ENCODE measurements at regions not wholly inside any gene's neighbourhood (a gene's known extent, or its start where the extent isn't known, plus 50 kb on each side); places are given as distances from the start of the nearest gene placed in this dataset.

DNA sequence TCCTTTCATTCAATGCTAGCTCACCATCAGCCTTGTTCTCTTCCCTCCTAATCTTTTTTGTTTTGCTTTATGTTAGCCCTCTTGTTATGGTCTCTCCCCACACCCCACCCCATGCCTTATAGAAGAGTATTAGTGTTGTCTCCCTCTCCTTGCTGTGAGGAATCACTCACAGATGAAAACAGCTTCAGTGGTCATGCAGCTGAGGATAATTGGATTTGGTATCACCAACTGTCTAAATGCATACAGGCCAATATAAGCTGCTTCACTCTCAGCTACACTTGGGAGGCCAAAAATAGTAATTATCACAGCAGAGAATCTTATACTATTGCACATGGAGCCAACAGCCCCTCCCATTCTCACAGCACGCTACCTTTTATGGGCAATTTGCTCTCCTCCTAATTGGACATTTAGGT lies 494.6 kb upstream of the FAM241A start:
- TF ChIP-seq, protein P1, sequence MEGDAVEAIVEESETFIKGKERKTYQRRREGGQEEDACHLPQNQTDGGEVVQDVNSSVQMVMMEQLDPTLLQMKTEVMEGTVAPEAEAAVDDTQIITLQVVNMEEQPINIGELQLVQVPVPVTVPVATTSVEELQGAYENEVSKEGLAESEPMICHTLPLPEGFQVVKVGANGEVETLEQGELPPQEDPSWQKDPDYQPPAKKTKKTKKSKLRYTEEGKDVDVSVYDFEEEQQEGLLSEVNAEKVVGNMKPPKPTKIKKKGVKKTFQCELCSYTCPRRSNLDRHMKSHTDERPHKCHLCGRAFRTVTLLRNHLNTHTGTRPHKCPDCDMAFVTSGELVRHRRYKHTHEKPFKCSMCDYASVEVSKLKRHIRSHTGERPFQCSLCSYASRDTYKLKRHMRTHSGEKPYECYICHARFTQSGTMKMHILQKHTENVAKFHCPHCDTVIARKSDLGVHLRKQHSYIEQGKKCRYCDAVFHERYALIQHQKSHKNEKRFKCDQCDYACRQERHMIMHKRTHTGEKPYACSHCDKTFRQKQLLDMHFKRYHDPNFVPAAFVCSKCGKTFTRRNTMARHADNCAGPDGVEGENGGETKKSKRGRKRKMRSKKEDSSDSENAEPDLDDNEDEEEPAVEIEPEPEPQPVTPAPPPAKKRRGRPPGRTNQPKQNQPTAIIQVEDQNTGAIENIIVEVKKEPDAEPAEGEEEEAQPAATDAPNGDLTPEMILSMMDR (optimal IDR thresholded peaks at IDR 0.05 in 1 of 3, IDR thresholded peaks at IDR 0.05 in 1 of 3, conservative IDR thresholded peaks at IDR 0.05 in 1 of 3; ENCODE audit: extremely low read depth in 1 of 3, insufficient read depth in 2 of 3, low read length in 3 of 3), result no peak
- TF ChIP-seq EZH2 (IDR thresholded peaks at IDR 0.05; ENCODE audit: low read length), result no peak

Data from keratinocyte (primary cell).